Upper lobe of left lung (tissue), 6 donors: ENCODE measurements at regions not wholly inside any gene's neighbourhood (a gene's known extent, or its start where the extent isn't known, plus 50 kb on each side); places are given as distances from the start of the nearest gene placed in this dataset.

Experiments used
- ATAC-seq, 2 donors: fragments of 200-7000 bp; cut with Tn5 transposase; one replicate each; pipeline ENCODE4 v1.9.1; 2022; ENCODE audit warnings: mild to moderate bottlenecking in 2 of 2, moderate library complexity in 2 of 2; ENCODE audit not compliant: low FRiP score in 2 of 2
- DNase-seq, 2 donors: peaks; one replicate each; pipeline ENCODE4 v3.0.0-alpha.2; 2019 to 2020
- H3K27ac ChIP-seq, 4 donors: fragments of 200-600 bp; sonication (generic); one replicate each; pipeline ENCODE4 v1.5.1; 2016 to 2019
- H3K27me3 ChIP-seq, 4 donors: fragments of 200-600 bp; sonication (generic); one replicate each; pipeline ENCODE4 v1.5.1; 2017 to 2019
- H3K36me3 ChIP-seq, 4 donors: fragments of 200-600 bp; sonication (generic); one replicate each; pipeline ENCODE4 v1.5.1; 2016 to 2019
- H3K4me1 ChIP-seq, 4 donors: fragments of 200-600 bp; sonication (generic); one replicate each; pipeline ENCODE4 v1.5.1; 2018 to 2019
- H3K4me3 ChIP-seq, 4 donors: fragments of 200-600 bp; sonication (generic); one replicate each; pipeline ENCODE4 v1.5.1; 2017 to 2019; ENCODE audit warnings: mild to moderate bottlenecking in 2 of 4, moderate library complexity in 1 of 4
- H3K9me3 ChIP-seq, 4 donors: fragments of 200-600 bp; sonication (generic); one replicate each; pipeline ENCODE4 v1.5.1; 2018 to 2019
- CTCF ChIP-seq, 6 experiments: fragments of 450-650 bp in 4 of 6; fragments of 200-600 bp in 2 of 6; sonication (generic) in 2 of 6; IDR thresholded peaks; one replicate each; pipeline ENCODE4 v1.5.1; 2016 to 2019; ENCODE audit warnings: antibody characterized with exemption in 6 of 6
- EP300 ChIP-seq, 4 donors: sonication (generic); formaldehyde crosslinking; IDR thresholded peaks; one replicate each; pipeline ENCODE4 v1.5.1; 2017; ENCODE audit warnings: antibody characterized with exemption in 4 of 4, control low read depth in 2 of 4
- POLR2A ChIP-seq, 4 donors: fragments of 450-650 bp; IDR thresholded peaks; one replicate each; pipeline ENCODE4 v1.5.1; 2016 to 2017; ENCODE audit warnings: antibody characterized with exemption in 4 of 4, mild to moderate bottlenecking in 2 of 4
- POLR2AphosphoS5 ChIP-seq, 2 donors: sonication (generic); formaldehyde crosslinking; IDR thresholded peaks; one replicate each; pipeline ENCODE4 v1.5.1; 2017; ENCODE audit warnings: antibody characterized with exemption in 2 of 2
- WGBS, 2 donors: methylation state at CpG; one replicate each; pipeline ENCODE4 v1.1.5; 2017 to 2018; 5-methylcytosine and 5-hydroxymethylcytosine counted together
- donor health status: DM: no; HTN: no; CAD: no; lungs with moderate emphysema.
- donor health status: DM: no; HTN: yes; CAD: no; lungs with severe emphysema.

- ATAC-seq: no peak
- no peaks in the 10 kb centered on the region for H3K36me3 ChIP-seq
- peaks cover 0 to 4% (median 0%) of the 10 kb centered on the region in 4 donors for H3K9me3 ChIP-seq
- H3K4me3 ChIP-seq: no peak overlapping the region
- DNase-seq: no peak
- H3K4me1 ChIP-seq: no peaks in the 10 kb centered on the region
- no peak overlapping the region for H3K27ac ChIP-seq
- TF ChIP-seq POLR2AphosphoS5 (IDR thresholded peaks at IDR 0.05): no peak
- TF ChIP-seq CTCF (IDR thresholded peaks at IDR 0.05): no peak
- TF ChIP-seq EP300 (IDR thresholded peaks at IDR 0.05): no peak
- no peak for TF ChIP-seq POLR2A (IDR thresholded peaks at IDR 0.05)
- 73 to 82% methylated on average over 5 of the region's 5 CpGs for WGBS, 2 donors
- no peaks in the 10 kb centered on the region for H3K27me3 ChIP-seq
Observed at GRCh38 chr3:21142031-21142430, 609.0 kb downstream of the ZNF385D start.

- no peak for TF ChIP-seq EP300 (IDR thresholded peaks at IDR 0.05)
- no peak for TF ChIP-seq POLR2AphosphoS5 (IDR thresholded peaks at IDR 0.05)
- no peak for TF ChIP-seq CTCF (IDR thresholded peaks at IDR 0.05)
- no peak for TF ChIP-seq POLR2A (IDR thresholded peaks at IDR 0.05)
- no peak overlapping the region for H3K27ac ChIP-seq
- no peaks in the 10 kb centered on the region for H3K27me3 ChIP-seq
- no peak overlapping the region for H3K4me3 ChIP-seq
- peaks cover 0 to 4% (median 0%) of the 10 kb centered on the region in 4 donors for H3K9me3 ChIP-seq
- DNase-seq (no peak), ATAC-seq (no peak)
- 18 to 20% methylated on average over 1 of the region's 1 CpG for WGBS, 2 donors
- no peaks in the 10 kb centered on the region for H3K36me3 ChIP-seq
- no peaks in the 10 kb centered on the region for H3K4me1 ChIP-seq
Observed at GRCh38 chr3:21140785-21141184, 610.2 kb downstream of the ZNF385D start.

GRCh38 chr3:21138085-21138484 is 612.9 kb downstream of the ZNF385D start:
- Histone ChIP-seq H3K36me3 (no peaks in the 10 kb centered on the region), H3K9me3 (no peaks in the 10 kb centered on the region), H3K4me1 (no peaks in the 10 kb centered on the region), H3K27me3 (no peaks in the 10 kb centered on the region), H3K27ac (no peak overlapping the region), H3K4me3 (no peak overlapping the region)
- TF ChIP-seq POLR2AphosphoS5 (IDR thresholded peaks at IDR 0.05): no peak
- TF ChIP-seq EP300 (IDR thresholded peaks at IDR 0.05): no peak
- TF ChIP-seq POLR2A (IDR thresholded peaks at IDR 0.05): no peak
- no peak for TF ChIP-seq CTCF (IDR thresholded peaks at IDR 0.05)
- no peak for DNase-seq
- WGBS, 2 donors: 69 to 72% methylated on average over 2 of the region's 2 CpGs
- ATAC-seq: no peak

- no peak for DNase-seq
- no peak for ATAC-seq
- H3K4me1 ChIP-seq: no peaks in the 10 kb centered on the region
- H3K9me3 ChIP-seq: peaks cover 0 to 5% (median 0%) of the 10 kb centered on the region in 4 donors
- H3K4me3 ChIP-seq: no peak overlapping the region
- H3K27me3 ChIP-seq: no peaks in the 10 kb centered on the region
- H3K27ac ChIP-seq: no peak overlapping the region
- no peak for TF ChIP-seq POLR2A (IDR thresholded peaks at IDR 0.05)
- no peak for TF ChIP-seq POLR2AphosphoS5 (IDR thresholded peaks at IDR 0.05)
- no peak for TF ChIP-seq CTCF (IDR thresholded peaks at IDR 0.05)
- no peak for TF ChIP-seq EP300 (IDR thresholded peaks at IDR 0.05)
- no peaks in the 10 kb centered on the region for H3K36me3 ChIP-seq
Observed at GRCh38 chr3:21132896-21133295, 618.1 kb downstream of the ZNF385D start.

- no peak overlapping the region for H3K4me3 ChIP-seq
- 78 to 88% methylated on average over 2 of the region's 2 CpGs for WGBS, 2 donors
- no peak for TF ChIP-seq POLR2AphosphoS5 (IDR thresholded peaks at IDR 0.05)
- no peak for TF ChIP-seq EP300 (IDR thresholded peaks at IDR 0.05)
- no peak for TF ChIP-seq POLR2A (IDR thresholded peaks at IDR 0.05)
- no peak for TF ChIP-seq CTCF (IDR thresholded peaks at IDR 0.05)
- H3K4me1 ChIP-seq: no peaks in the 10 kb centered on the region
- no peak for DNase-seq
- H3K27me3 ChIP-seq: no peaks in the 10 kb centered on the region
- no peaks in the 10 kb centered on the region for H3K36me3 ChIP-seq
- ATAC-seq: no peak
- H3K27ac ChIP-seq: no peak overlapping the region
- peaks cover 0 to 12% (median 0%) of the 10 kb centered on the region in 4 donors for H3K9me3 ChIP-seq
Observed at GRCh38 chr3:21120826-21121225, 630.2 kb downstream of the ZNF385D start.
